Neutrophil (primary cell): ENCODE measurements at regions not wholly inside any gene's neighbourhood (a gene's known extent, or its start where the extent isn't known, plus 50 kb on each side); places are given as distances from the start of the nearest gene placed in this dataset.

Source experiments
- H3K27ac ChIP-seq: fragments of 200-600 bp; sonication (generic); 2 replicates; pipeline ENCODE4 v1.5.1; 2016; ENCODE audit warnings: mild to moderate bottlenecking, moderate library complexity
- H3K27me3 ChIP-seq: fragments of 200-600 bp; sonication (generic); 2 replicates; pipeline ENCODE4 v1.6.0; 2016; ENCODE audit warnings: mild to moderate bottlenecking
- H3K36me3 ChIP-seq: fragments of 200-600 bp; sonication (generic); 2 replicates; pipeline ENCODE4 v1.5.1; 2017
- H3K4me1 ChIP-seq, 2 experiments: fragments of 200-600 bp in 1 of 2; sonication (generic) in 1 of 2; 1 replicate in 1 of 2; 2 replicates in 1 of 2; pipeline versions ENCODE4 v1.5.1 to v1.6.1; 2013 to 2016; ENCODE audit warnings: low read depth in 1 of 2, low read length in 1 of 2, mild to moderate bottlenecking in 1 of 2, moderate library complexity in 1 of 2; ENCODE audit not compliant: control insufficient read depth in 1 of 2, insufficient read depth in 1 of 2
- H3K4me3 ChIP-seq, 2 experiments: fragments of 200-600 bp in 1 of 2; sonication (generic) in 1 of 2; 1 replicate in 1 of 2; 2 replicates in 1 of 2; pipeline ENCODE4 v1.5.1; 2013 to 2016; ENCODE audit warnings: low read depth in 1 of 2, low read length in 1 of 2, mild to moderate bottlenecking in 1 of 2, moderate library complexity in 1 of 2
- H3K9me3 ChIP-seq: fragments of 200-600 bp; sonication (generic); 2 replicates; pipeline ENCODE4 v1.5.1; 2016
- TF ChIP-seq, protein P1 (sequence below): fragments of 200-600 bp; sonication (generic); IDR thresholded peaks from 2 replicates; pipeline ENCODE4 v1.5.1; 2016; ENCODE audit warnings: antibody characterized with exemption

GRCh38 chr16:59259074-59259949 lies 525.2 kb upstream of the GOT2 start:
- H3K4me3 ChIP-seq, result no peak overlapping the region

GRCh38 chr16:59252317-59252716 lies 518.2 kb upstream of the GOT2 start:
- Histone ChIP-seq H3K4me1 (no peaks in the 10 kb centered on the region), H3K27me3 (no peaks in the 10 kb centered on the region), H3K36me3 (no peaks in the 10 kb centered on the region), H3K9me3 (no peaks in the 10 kb centered on the region), H3K27ac (no peak overlapping the region), H3K4me3 (no peak overlapping the region)
- TF ChIP-seq, protein P1, sequence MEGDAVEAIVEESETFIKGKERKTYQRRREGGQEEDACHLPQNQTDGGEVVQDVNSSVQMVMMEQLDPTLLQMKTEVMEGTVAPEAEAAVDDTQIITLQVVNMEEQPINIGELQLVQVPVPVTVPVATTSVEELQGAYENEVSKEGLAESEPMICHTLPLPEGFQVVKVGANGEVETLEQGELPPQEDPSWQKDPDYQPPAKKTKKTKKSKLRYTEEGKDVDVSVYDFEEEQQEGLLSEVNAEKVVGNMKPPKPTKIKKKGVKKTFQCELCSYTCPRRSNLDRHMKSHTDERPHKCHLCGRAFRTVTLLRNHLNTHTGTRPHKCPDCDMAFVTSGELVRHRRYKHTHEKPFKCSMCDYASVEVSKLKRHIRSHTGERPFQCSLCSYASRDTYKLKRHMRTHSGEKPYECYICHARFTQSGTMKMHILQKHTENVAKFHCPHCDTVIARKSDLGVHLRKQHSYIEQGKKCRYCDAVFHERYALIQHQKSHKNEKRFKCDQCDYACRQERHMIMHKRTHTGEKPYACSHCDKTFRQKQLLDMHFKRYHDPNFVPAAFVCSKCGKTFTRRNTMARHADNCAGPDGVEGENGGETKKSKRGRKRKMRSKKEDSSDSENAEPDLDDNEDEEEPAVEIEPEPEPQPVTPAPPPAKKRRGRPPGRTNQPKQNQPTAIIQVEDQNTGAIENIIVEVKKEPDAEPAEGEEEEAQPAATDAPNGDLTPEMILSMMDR, result no peak

More at GRCh38 chr16:59259074-59259949, 525.2 kb upstream of the GOT2 start:
- Histone ChIP-seq H3K27ac (no peak overlapping the region), H3K4me1 (peaks cover 0 to 4% of the 10 kb centered on the region in 2 experiments), H3K36me3 (no peaks in the 10 kb centered on the region), H3K27me3 (no peaks in the 10 kb centered on the region), H3K9me3 (no peaks in the 10 kb centered on the region)
- TF ChIP-seq, protein P1, result no peak

DNA sequence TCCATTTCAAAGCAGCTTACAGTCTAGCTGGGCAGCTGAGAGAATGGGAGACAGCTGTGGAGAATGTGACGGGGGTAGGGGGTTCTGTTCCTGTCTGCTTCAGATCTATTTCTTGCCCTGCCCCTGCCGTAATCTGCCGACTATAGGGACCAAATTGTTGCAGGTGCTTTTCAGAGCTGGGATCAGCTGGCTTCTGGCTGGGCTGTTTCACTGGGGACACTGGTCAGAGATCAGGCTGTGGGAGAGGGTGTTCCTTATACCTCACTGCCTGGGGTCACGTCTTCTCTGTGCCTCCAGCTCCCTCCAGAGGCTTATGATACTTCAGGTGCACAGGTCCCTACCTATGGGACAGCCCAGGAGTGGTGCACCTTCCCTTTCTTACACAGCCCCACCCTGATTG lies 514.9 kb upstream of the GOT2 start:
- Histone ChIP-seq H3K27ac (no peak overlapping the region), H3K4me3 (no peak overlapping the region), H3K27me3 (no peaks in the 10 kb centered on the region), H3K4me1 (no peaks in the 10 kb centered on the region), H3K9me3 (no peaks in the 10 kb centered on the region), H3K36me3 (no peaks in the 10 kb centered on the region)
- TF ChIP-seq, protein P1, result no peak

DNA sequence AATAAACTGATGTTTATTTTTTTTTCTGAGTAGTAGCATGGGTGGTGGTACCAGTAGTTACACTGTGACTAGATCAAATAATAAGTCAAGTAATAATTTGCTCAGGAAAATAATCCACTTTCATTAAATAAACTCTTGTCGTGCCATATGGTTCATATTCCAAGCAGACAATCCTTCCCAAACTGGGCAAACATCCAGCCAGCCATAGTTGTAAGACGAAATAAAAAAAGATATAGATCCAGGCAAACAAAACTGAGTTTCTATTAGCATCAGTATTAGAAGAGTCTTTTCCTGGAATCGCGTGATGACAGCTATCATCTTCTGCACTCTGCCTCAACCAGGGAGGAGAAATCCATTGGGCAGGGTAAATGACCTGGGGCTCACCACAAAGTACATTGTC lies 508.4 kb upstream of the GOT2 start:
- H3K4me3 ChIP-seq, result no peak overlapping the region
- H3K36me3 ChIP-seq, result no peaks in the 10 kb centered on the region
- H3K9me3 ChIP-seq, result no peaks in the 10 kb centered on the region
- no peak overlapping the region for H3K27ac ChIP-seq
- no peaks in the 10 kb centered on the region for H3K4me1 ChIP-seq
- peaks cover 4% of the 10 kb centered on the region for H3K27me3 ChIP-seq
- TF ChIP-seq, protein P1, result no peak

DNA sequence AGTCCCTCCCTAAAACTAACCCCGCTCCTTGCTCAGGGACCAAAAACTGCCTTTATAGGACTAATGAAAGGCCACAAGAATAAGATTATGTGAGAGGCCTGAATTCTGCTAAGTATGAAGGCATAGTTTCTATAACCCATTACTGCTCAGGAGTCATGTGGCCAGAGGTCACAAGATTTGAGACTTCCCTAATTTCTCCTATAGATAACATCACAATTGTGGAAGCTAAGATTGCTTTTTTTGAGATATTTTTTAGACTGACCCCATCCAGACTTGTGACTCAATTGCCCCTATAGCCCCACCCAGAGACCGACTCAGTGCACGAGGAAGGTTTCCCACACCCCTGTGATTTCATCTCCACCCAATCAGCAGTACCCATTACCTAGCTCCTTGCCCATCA lies 504.1 kb upstream of the GOT2 start:
- Histone ChIP-seq H3K4me3 (no peak overlapping the region), H3K9me3 (no peaks in the 10 kb centered on the region), H3K36me3 (no peaks in the 10 kb centered on the region), H3K4me1 (no peaks in the 10 kb centered on the region), H3K27me3 (peaks cover 4% of the 10 kb centered on the region), H3K27ac (no peak overlapping the region)
- TF ChIP-seq, protein P1, result no peak
